Adipocyte (in vitro differentiated cells): ENCODE measurements at regions not wholly inside any gene's neighbourhood (a gene's known extent, or its start where the extent isn't known, plus 50 kb on each side); places are given as distances from the start of the nearest gene placed in this dataset.

Experiments
- DNase-seq: peaks from one replicate; pipeline ENCODE4 v3.0.0-alpha.2; 2015; ENCODE audit warnings: low read depth
- H3K27me3 ChIP-seq: replicated peaks from 2 replicates; pipeline ENCODE4 v1.7.0; 2013; ENCODE audit warnings: mild to moderate bottlenecking, low read length, moderate library complexity; ENCODE audit not compliant: control insufficient read depth, insufficient read depth
- H3K36me3 ChIP-seq: 2 replicates; pipeline ENCODE4 v1.7.0; 2013; ENCODE audit warnings: low read length, mild to moderate bottlenecking, moderate library complexity; ENCODE audit not compliant: control insufficient read depth, insufficient read depth, severe bottlenecking
- H3K4me1 ChIP-seq: 2 replicates; pipeline ENCODE4 v1.7.0; 2013; ENCODE audit warnings: mild to moderate bottlenecking, low read length, moderate library complexity; ENCODE audit not compliant: control insufficient read depth, insufficient read depth
- H3K4me3 ChIP-seq: 2 replicates; pipeline ENCODE4 v1.7.0; 2013; ENCODE audit warnings: mild to moderate bottlenecking, low read length, moderate library complexity
- H3K9ac ChIP-seq: 2 replicates; pipeline ENCODE4 v1.7.0; 2013; ENCODE audit warnings: mild to moderate bottlenecking, low read length, moderate library complexity
- H3K9me3 ChIP-seq: 2 replicates; pipeline ENCODE4 v1.7.0; 2013; ENCODE audit warnings: mild to moderate bottlenecking, low read length, moderate library complexity; ENCODE audit not compliant: control insufficient read depth

DNA sequence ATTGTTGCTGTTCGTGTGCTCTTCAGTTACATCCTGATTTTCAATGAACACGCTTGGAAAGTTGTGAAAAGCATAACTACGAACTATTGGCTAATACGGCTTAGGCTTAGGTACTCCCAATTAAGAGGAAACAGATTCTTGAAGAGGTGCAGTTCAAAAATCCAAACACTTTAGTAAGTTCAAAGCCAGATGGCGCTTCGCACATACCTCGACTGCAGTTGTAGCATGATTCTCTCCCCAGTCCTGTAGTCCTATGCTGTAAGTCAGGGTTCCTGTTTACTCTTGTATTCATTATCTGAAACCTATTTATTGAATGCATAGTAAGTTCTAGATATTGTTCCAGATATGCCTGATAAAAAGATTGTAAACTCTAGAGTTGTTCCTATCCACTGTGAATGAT, 165.2 kb downstream of the TRIB2 start:
- no peaks in the 10 kb centered on the region for H3K27me3 ChIP-seq
- no peaks in the 10 kb centered on the region for H3K36me3 ChIP-seq
- no peak for DNase-seq
- peaks cover 29% of the 10 kb centered on the region for H3K4me1 ChIP-seq
- no peak overlapping the region for H3K9ac ChIP-seq
- no peak overlapping the region for H3K4me3 ChIP-seq
- H3K9me3 ChIP-seq, result no peaks in the 10 kb centered on the region

- no peaks in the 10 kb centered on the region for H3K36me3 ChIP-seq
- no peaks in the 10 kb centered on the region for H3K27me3 ChIP-seq
- H3K4me3 ChIP-seq, result no peak overlapping the region
- no peak overlapping the region for H3K9ac ChIP-seq
- no peak for DNase-seq
- H3K4me1 ChIP-seq, result peaks cover 29% of the 10 kb centered on the region
- no peaks in the 10 kb centered on the region for H3K9me3 ChIP-seq
These were observed 165.7 kb downstream of the TRIB2 start for GRCh38 chr2:12882393-12882792.

DNA sequence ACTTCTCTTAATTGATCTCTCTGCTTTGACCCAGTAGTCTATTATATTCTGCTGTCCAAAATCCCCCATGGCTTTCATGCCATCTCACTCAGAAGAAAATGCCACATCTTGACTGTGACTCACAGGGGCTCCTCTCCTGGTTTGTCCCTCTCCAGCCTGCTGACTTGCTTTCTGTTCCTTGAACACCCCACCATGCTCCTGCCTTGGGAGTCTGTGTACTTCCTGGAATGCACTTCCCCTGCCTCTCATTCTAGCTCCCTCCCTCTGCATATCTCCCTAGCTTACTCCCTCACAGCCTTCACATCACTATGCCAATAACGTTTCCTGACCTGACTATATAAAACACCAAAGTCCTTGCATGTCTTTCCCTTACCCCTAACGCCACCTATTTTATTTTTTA, 167.2 kb downstream of the TRIB2 start:
- DNase-seq, result peak; percentile 13
- Histone ChIP-seq H3K36me3 (no peaks in the 10 kb centered on the region), H3K9ac (peak overlapping the region; percentile 40), H3K4me3 (no peak overlapping the region), H3K9me3 (no peaks in the 10 kb centered on the region), H3K27me3 (no peaks in the 10 kb centered on the region), H3K4me1 (peaks cover 39% of the 10 kb centered on the region)

DNA sequence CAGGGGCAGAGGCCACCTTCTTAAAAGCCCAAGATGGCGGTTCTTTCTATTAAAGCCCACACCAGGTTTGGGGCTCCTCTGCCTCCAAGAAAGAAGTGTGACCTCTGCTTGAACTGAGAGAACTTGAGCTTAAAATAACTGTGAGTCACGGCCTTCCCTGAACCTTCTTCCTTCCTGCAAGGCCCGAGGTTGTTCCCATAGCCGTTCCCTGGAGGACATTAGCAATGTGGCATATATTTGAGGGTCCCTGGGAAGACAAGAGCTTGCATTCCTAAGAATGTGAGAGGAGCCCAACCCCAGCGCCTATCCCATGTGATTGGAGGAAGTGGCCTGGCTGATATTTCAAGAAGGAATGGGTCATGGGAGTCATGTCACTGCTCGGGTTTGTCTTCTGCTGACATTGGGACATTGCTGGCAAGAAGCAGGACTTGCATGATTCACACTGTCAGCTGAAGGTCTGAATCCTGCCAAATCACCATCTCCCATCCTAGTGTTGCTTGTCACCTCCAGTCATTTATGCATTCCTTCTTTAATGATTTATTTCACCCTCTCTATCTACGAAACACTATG, 168.1 kb downstream of the TRIB2 start:
- H3K27me3 ChIP-seq, result no peaks in the 10 kb centered on the region
- peak; percentile 42 for DNase-seq

DNA sequence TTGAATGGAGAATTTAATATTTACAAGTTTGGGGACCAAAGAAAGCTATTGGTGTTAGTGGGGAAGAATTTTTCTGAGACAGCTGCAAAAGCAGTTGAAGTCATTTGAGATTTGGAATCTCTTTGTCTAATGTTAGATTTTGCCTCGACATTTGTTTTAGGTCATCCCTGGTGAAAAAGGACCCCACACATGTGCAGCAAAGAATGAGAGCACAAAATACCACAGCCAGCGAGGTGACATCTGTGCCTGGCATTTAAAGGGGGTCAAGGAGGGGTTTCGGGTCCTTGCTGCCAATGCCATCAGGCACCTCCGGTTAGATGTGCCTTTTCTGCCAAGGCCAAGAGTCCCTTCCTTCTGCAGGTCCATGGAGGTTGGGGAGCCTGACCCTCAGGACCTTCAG, 173.3 kb downstream of the TRIB2 start:
- no peak overlapping the region for H3K9ac ChIP-seq
- peaks cover 16% of the 10 kb centered on the region for H3K9me3 ChIP-seq
- no peaks in the 10 kb centered on the region for H3K36me3 ChIP-seq
- no peaks in the 10 kb centered on the region for H3K27me3 ChIP-seq
- H3K4me3 ChIP-seq, result no peak overlapping the region
- no peak for DNase-seq
- H3K4me1 ChIP-seq, result peaks cover 22% of the 10 kb centered on the region

More for the DNA sequence above, 168.1 kb downstream of the TRIB2 start:
- H3K9me3 ChIP-seq, result no peaks in the 10 kb centered on the region
- H3K4me3 ChIP-seq, result peak overlapping the region; percentile 14
- H3K36me3 ChIP-seq, result no peaks in the 10 kb centered on the region
- peak overlapping the region; percentile 40 for H3K9ac ChIP-seq
- peaks cover 39% of the 10 kb centered on the region for H3K4me1 ChIP-seq

DNA sequence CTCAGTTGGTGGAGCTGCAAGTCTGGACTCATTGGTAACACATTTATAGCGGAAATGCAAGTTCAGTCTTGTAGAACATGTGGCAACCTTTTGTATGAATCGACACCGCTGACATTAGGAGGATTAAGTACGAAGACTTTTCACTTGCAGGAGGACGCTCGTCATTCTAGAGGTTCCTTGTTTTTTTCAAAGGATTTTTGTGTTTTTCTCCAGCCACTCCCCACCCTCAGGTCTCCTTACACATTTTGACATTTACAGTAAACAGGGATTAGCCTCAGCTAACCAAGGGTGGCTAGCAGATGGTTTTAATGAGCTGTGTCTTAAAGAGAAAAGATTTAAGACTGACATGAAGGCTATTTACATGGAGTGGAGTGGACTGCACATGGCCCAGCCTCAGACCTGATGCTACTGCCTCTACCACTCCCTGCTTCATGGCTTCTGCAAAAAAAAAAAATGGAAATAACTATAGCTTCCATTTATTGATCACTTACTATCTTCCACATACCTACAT, 173.8 kb downstream of the TRIB2 start:
- H3K27me3 ChIP-seq, result no peaks in the 10 kb centered on the region
- DNase-seq, result no peak
- peaks cover 18% of the 10 kb centered on the region for H3K4me1 ChIP-seq
- no peak overlapping the region for H3K4me3 ChIP-seq
- H3K36me3 ChIP-seq, result no peaks in the 10 kb centered on the region
- no peak overlapping the region for H3K9ac ChIP-seq
- H3K9me3 ChIP-seq, result peaks cover 16% of the 10 kb centered on the region

DNA sequence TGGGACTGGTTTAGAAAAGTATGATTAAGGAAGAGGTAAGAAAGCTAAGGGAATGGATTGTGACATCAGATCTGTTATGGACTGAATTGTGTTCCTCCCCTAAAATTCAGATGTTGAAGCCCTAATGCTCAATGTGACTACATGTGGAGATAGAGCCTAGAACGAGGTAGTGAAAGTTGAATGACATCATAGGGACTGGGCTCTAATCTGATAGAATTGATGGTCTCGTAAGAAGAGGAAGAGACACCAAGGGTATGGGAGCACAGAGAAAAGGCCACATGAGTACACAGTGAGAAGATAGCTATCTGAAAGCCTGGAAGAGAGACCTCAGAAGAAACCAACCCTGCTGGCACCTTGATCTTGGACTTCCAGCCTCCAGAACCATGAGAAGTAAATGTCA, 178.3 kb downstream of the TRIB2 start:
- Histone ChIP-seq H3K4me1 (peaks cover 20% of the 10 kb centered on the region), H3K4me3 (no peak overlapping the region), H3K9ac (no peak overlapping the region), H3K36me3 (no peaks in the 10 kb centered on the region), H3K27me3 (no peaks in the 10 kb centered on the region), H3K9me3 (peaks cover 16% of the 10 kb centered on the region)
- DNase-seq, result no peak

GRCh38 chr2:12896318-12896982, 179.7 kb downstream of the TRIB2 start:
- H3K4me3 ChIP-seq, result no peak overlapping the region
- H3K4me1 ChIP-seq, result peaks cover 20% of the 10 kb centered on the region
- peaks cover 16% of the 10 kb centered on the region for H3K9me3 ChIP-seq
- H3K27me3 ChIP-seq, result no peaks in the 10 kb centered on the region
- peak overlapping the region; percentile 8 for H3K9ac ChIP-seq
- no peaks in the 10 kb centered on the region for H3K36me3 ChIP-seq
- DNase-seq, result no peak

DNA sequence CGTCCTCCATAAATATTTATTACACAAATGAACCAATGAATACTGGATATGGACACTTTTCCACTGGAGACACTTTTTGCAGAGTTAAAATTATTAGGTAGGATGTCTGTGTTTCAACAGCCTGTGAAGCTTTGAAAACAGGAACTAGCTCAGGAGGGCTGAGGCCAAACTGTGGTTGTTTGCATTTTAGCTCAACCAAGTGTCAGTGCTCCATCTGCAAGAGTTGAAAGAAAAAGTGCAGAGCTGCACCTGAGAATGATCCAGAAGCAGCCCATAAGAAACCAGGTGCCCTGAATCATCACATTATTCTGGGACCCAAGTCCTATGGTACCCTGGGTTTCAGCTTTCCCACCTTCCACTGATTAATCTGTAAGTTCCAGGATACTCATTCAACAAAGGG, 180.4 kb downstream of the TRIB2 start:
- Histone ChIP-seq H3K9ac (peak overlapping the region; percentile 8), H3K36me3 (no peaks in the 10 kb centered on the region), H3K4me3 (no peak overlapping the region), H3K27me3 (no peaks in the 10 kb centered on the region), H3K9me3 (peaks cover 10% of the 10 kb centered on the region), H3K4me1 (peaks cover 20% of the 10 kb centered on the region)
- no peak for DNase-seq

DNA sequence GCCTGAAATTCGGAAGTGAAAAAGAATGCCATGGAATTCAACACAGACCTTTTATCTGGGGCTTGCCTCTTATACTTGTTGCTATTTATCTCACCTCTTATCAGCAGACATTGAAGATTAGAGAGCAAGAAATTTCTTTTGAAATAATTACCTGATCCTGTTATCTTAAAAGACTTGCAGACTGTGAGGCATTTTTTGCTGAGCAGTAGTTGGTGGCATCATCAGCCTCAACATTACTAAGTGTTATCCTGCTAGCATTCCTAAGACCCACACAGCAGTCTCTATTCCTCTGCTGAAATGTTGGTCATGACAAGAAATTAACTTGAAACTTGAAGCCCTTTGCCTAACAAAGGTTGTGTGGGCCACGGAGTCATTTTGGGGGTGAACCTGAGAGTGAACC, 186.5 kb downstream of the TRIB2 start:
- Histone ChIP-seq H3K9me3 (no peaks in the 10 kb centered on the region), H3K27me3 (no peaks in the 10 kb centered on the region), H3K4me3 (no peak overlapping the region), H3K9ac (no peak overlapping the region), H3K36me3 (no peaks in the 10 kb centered on the region), H3K4me1 (no peaks in the 10 kb centered on the region)
- DNase-seq, result no peak

DNA sequence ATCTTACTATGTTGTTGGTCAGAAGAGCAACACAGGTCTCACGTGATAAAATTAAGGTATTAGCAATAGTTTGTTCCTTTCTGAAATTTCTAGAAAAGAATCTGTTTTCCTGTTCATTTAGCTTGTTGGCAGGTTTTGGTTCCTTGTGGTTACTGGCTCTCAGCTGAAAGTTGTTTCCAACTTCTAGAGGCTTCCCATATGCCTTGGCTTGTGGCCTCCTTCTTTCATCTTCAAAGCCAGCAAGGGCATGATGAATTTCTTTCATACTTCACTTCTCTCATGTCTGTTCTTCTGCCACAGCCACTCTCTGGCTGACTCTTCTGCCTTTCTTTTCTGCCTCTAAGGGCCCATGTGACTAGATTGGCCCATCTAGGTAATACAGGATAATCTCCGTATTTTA, 193.7 kb downstream of the TRIB2 start:
- Histone ChIP-seq H3K9ac (no peak overlapping the region), H3K36me3 (no peaks in the 10 kb centered on the region), H3K4me3 (no peak overlapping the region), H3K4me1 (peaks cover 6% of the 10 kb centered on the region), H3K27me3 (no peaks in the 10 kb centered on the region), H3K9me3 (peaks cover 6% of the 10 kb centered on the region)
- DNase-seq, result no peak
